Neural progenitor cell (in vitro differentiated cells): ENCODE measurements at regions not wholly inside any gene's neighbourhood (a gene's known extent, or its start where the extent isn't known, plus 50 kb on each side); places are given as distances from the start of the nearest gene placed in this dataset.

ENCODE experiments used
- EZH2 ChIP-seq: fragments of 200-600 bp; sonication (generic); IDR thresholded peaks from 2 replicates; pipeline ENCODE4 v1.6.1; 2017; ENCODE audit warnings: antibody characterized with exemption, mild to moderate bottlenecking, moderate library complexity
- EZH2phosphoT487 ChIP-seq: fragments of 200-600 bp; sonication (generic); IDR thresholded peaks from 2 replicates; pipeline ENCODE4 v1.6.1; 2017; ENCODE audit warnings: antibody characterized with exemption
- TF ChIP-seq, protein P1 (sequence below): fragments of 200-600 bp; sonication (generic); IDR thresholded peaks from 2 replicates; pipeline ENCODE4 v1.5.1; 2017; ENCODE audit warnings: antibody characterized with exemption, mild to moderate bottlenecking

GRCh38 chr6:113388996-113389395, 468.1 kb upstream of the MARCKS start:
- TF ChIP-seq, protein P1, sequence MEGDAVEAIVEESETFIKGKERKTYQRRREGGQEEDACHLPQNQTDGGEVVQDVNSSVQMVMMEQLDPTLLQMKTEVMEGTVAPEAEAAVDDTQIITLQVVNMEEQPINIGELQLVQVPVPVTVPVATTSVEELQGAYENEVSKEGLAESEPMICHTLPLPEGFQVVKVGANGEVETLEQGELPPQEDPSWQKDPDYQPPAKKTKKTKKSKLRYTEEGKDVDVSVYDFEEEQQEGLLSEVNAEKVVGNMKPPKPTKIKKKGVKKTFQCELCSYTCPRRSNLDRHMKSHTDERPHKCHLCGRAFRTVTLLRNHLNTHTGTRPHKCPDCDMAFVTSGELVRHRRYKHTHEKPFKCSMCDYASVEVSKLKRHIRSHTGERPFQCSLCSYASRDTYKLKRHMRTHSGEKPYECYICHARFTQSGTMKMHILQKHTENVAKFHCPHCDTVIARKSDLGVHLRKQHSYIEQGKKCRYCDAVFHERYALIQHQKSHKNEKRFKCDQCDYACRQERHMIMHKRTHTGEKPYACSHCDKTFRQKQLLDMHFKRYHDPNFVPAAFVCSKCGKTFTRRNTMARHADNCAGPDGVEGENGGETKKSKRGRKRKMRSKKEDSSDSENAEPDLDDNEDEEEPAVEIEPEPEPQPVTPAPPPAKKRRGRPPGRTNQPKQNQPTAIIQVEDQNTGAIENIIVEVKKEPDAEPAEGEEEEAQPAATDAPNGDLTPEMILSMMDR, result no peak
- TF ChIP-seq EZH2phosphoT487 (no peak), EZH2 (no peak)
